IPS-18a (cell line): ENCODE measurements at regions not wholly inside any gene's neighbourhood (a gene's known extent, or its start where the extent isn't known, plus 50 kb on each side); places are given as distances from the start of the nearest gene placed in this dataset.
"Not testable (repeated sequence)": the region's sequence is repeated elsewhere in the genome, so short reads cannot be mapped to it uniquely, and the experiment has no call there.

ENCODE experiments used
- H3K27ac ChIP-seq: one replicate; pipeline ENCODE4 v1.5.1; 2013; ENCODE audit warnings: low read length
- H3K27me3 ChIP-seq: one replicate; pipeline ENCODE4 v1.6.1; 2013; ENCODE audit warnings: mild to moderate bottlenecking, low read length; ENCODE audit not compliant: control insufficient read depth, insufficient read depth
- H3K36me3 ChIP-seq: one replicate; pipeline ENCODE4 v1.6.1; 2013; ENCODE audit warnings: low read depth, low read length; ENCODE audit not compliant: control insufficient read depth
- H3K4me1 ChIP-seq: one replicate; pipeline ENCODE4 v1.6.1; 2013; ENCODE audit warnings: low read depth, low read length; ENCODE audit not compliant: control insufficient read depth
- H3K4me3 ChIP-seq: one replicate; pipeline ENCODE4 v1.5.1; 2013; ENCODE audit warnings: low read length
- H3K9ac ChIP-seq: one replicate; pipeline ENCODE4 v1.6.1; 2013; ENCODE audit warnings: mild to moderate bottlenecking, low read length, moderate library complexity
- H3K9me3 ChIP-seq: one replicate; pipeline ENCODE4 v1.6.1; 2013; ENCODE audit warnings: low read depth, low read length; ENCODE audit not compliant: control insufficient read depth

GRCh38 chr11:96708219-96708878 is 318.5 kb downstream of the JRKL start:
- no peak overlapping the region for H3K27ac ChIP-seq
- H3K9ac ChIP-seq, result no peak overlapping the region
- no peak overlapping the region for H3K4me3 ChIP-seq
- no peaks in the 10 kb centered on the region for H3K9me3 ChIP-seq
- no peaks in the 10 kb centered on the region for H3K27me3 ChIP-seq
- no peaks in the 10 kb centered on the region for H3K36me3 ChIP-seq
- H3K4me1 ChIP-seq, result no peaks in the 10 kb centered on the region

- no peaks in the 10 kb centered on the region for H3K9me3 ChIP-seq
- no peak overlapping the region for H3K4me3 ChIP-seq
- H3K4me1 ChIP-seq, result no peaks in the 10 kb centered on the region
- H3K27me3 ChIP-seq, result no peaks in the 10 kb centered on the region
- H3K27ac ChIP-seq, result no peak overlapping the region
- no peaks in the 10 kb centered on the region for H3K36me3 ChIP-seq
- no peak overlapping the region for H3K9ac ChIP-seq
Observed at GRCh38 chr11:96713301-96713700, 323.5 kb downstream of the JRKL start.

GRCh38 chr11:96714689-96715088 is 324.9 kb downstream of the JRKL start:
- no peaks in the 10 kb centered on the region for H3K27me3 ChIP-seq
- no peaks in the 10 kb centered on the region for H3K36me3 ChIP-seq
- H3K27ac ChIP-seq, result no peak overlapping the region
- no peaks in the 10 kb centered on the region for H3K9me3 ChIP-seq
- H3K9ac ChIP-seq, result no peak overlapping the region
- no peaks in the 10 kb centered on the region for H3K4me1 ChIP-seq
- no peak overlapping the region for H3K4me3 ChIP-seq

- H3K27me3 ChIP-seq, result no peaks in the 10 kb centered on the region
Observed at GRCh38 chr11:96715208-96715607, 325.4 kb downstream of the JRKL start.

GRCh38 chr11:96736601-96737000 is 346.8 kb downstream of the JRKL start:
- Histone ChIP-seq H3K27ac (no peak overlapping the region), H3K4me3 (no peak overlapping the region), H3K4me1 (no peaks in the 10 kb centered on the region), H3K36me3 (no peaks in the 10 kb centered on the region), H3K27me3 (no peaks in the 10 kb centered on the region), H3K9me3 (no peaks in the 10 kb centered on the region), H3K9ac (no peak overlapping the region)

More at GRCh38 chr11:96715208-96715607, 325.4 kb downstream of the JRKL start:
- H3K9me3 ChIP-seq, result no peaks in the 10 kb centered on the region
- H3K36me3 ChIP-seq, result no peaks in the 10 kb centered on the region
- no peaks in the 10 kb centered on the region for H3K4me1 ChIP-seq
- no peak overlapping the region for H3K27ac ChIP-seq
- H3K9ac ChIP-seq, result no peak overlapping the region
- no peak overlapping the region for H3K4me3 ChIP-seq

- Histone ChIP-seq H3K4me1 (no peaks in the 10 kb centered on the region), H3K36me3 (no peaks in the 10 kb centered on the region), H3K9ac (no peak overlapping the region), H3K27me3 (no peaks in the 10 kb centered on the region), H3K4me3 (no peak overlapping the region), H3K9me3 (no peaks in the 10 kb centered on the region), H3K27ac (no peak overlapping the region)
Observed at GRCh38 chr11:96738311-96738710, 348.5 kb downstream of the JRKL start.

- no peaks in the 10 kb centered on the region for H3K36me3 ChIP-seq
- no peak overlapping the region for H3K4me3 ChIP-seq
- H3K27ac ChIP-seq, result no peak overlapping the region
- H3K27me3 ChIP-seq, result no peaks in the 10 kb centered on the region
- no peaks in the 10 kb centered on the region for H3K9me3 ChIP-seq
- H3K4me1 ChIP-seq, result no peaks in the 10 kb centered on the region
- H3K9ac ChIP-seq, result no peak overlapping the region
Observed at GRCh38 chr11:96741068-96741467, 351.3 kb downstream of the JRKL start.

GRCh38 chr11:96744697-96745096 is 354.9 kb downstream of the JRKL start:
- H3K9ac ChIP-seq, result no peak overlapping the region
- no peaks in the 10 kb centered on the region for H3K4me1 ChIP-seq
- no peak overlapping the region for H3K4me3 ChIP-seq
- no peak overlapping the region for H3K27ac ChIP-seq
- H3K36me3 ChIP-seq, result no peaks in the 10 kb centered on the region
- no peaks in the 10 kb centered on the region for H3K9me3 ChIP-seq
- no peaks in the 10 kb centered on the region for H3K27me3 ChIP-seq

GRCh38 chr11:96748639-96749370 is 359.0 kb downstream of the JRKL start:
- Histone ChIP-seq H3K36me3 (no peaks in the 10 kb centered on the region), H3K27ac (no peak overlapping the region), H3K4me1 (no peaks in the 10 kb centered on the region), H3K9me3 (no peaks in the 10 kb centered on the region), H3K27me3 (no peaks in the 10 kb centered on the region), H3K9ac (no peak overlapping the region), H3K4me3 (no peak overlapping the region)

GRCh38 chr11:96751807-96752206 is 362.0 kb downstream of the JRKL start:
- not testable (repeated sequence) for H3K4me3 ChIP-seq, H3K9me3 ChIP-seq, H3K36me3 ChIP-seq, H3K27ac ChIP-seq, H3K9ac ChIP-seq, H3K27me3 ChIP-seq, H3K4me1 ChIP-seq

- H3K9me3 ChIP-seq, result no peaks in the 10 kb centered on the region
- no peaks in the 10 kb centered on the region for H3K27me3 ChIP-seq
- no peak overlapping the region for H3K4me3 ChIP-seq
- no peak overlapping the region for H3K27ac ChIP-seq
- H3K4me1 ChIP-seq, result no peaks in the 10 kb centered on the region
- H3K9ac ChIP-seq, result no peak overlapping the region
- no peaks in the 10 kb centered on the region for H3K36me3 ChIP-seq
Observed at GRCh38 chr11:96752221-96752620, 362.4 kb downstream of the JRKL start.

GRCh38 chr11:96753997-96754396 is 364.2 kb downstream of the JRKL start:
- no peaks in the 10 kb centered on the region for H3K9me3 ChIP-seq
- no peak overlapping the region for H3K27ac ChIP-seq
- no peak overlapping the region for H3K4me3 ChIP-seq
- no peaks in the 10 kb centered on the region for H3K36me3 ChIP-seq
- no peaks in the 10 kb centered on the region for H3K27me3 ChIP-seq
- H3K9ac ChIP-seq, result no peak overlapping the region
- H3K4me1 ChIP-seq, result no peaks in the 10 kb centered on the region
